Astrocyte (in vitro differentiated cells and primary cell): ENCODE measurements at regions not wholly inside any gene's neighbourhood (a gene's known extent, or its start where the extent isn't known, plus 50 kb on each side); places are given as distances from the start of the nearest gene placed in this dataset.
"Not testable (repeated sequence)": the region's sequence is repeated elsewhere in the genome, so short reads cannot be mapped to it uniquely, and the experiment has no call there.

Source experiments
- DNase-seq: peaks from one replicate; pipeline ENCODE4 v3.0.0-alpha.2; 2010; ENCODE audit warnings: low read depth
- FAIRE-seq: peaks from 2 replicates; lab custom pipeline; 2011; peaks lifted over from hg19 to GRCh38; lab: Jason Lieb, UNC
- H2AFZ ChIP-seq: 2 replicates; pipeline ENCODE4 v1.6.0; 2012; ENCODE audit warnings: low read depth, low read length, inconsistent platforms
- H3K27ac ChIP-seq: 2 replicates; pipeline ENCODE4 v1.5.1; 2011; ENCODE audit warnings: low read depth, low read length, inconsistent platforms
- H3K27me3 ChIP-seq: 2 replicates; pipeline ENCODE4 v1.6.0; 2011; ENCODE audit warnings: low read length, inconsistent platforms; ENCODE audit not compliant: insufficient read depth
- H3K36me3 ChIP-seq: 2 replicates; pipeline ENCODE4 v1.5.1; 2011; ENCODE audit warnings: low read length, inconsistent platforms; ENCODE audit not compliant: insufficient read depth
- H3K4me1 ChIP-seq: 2 replicates; pipeline ENCODE4 v1.5.1; 2011; ENCODE audit warnings: low read length, inconsistent platforms; ENCODE audit not compliant: insufficient read depth
- H3K4me2 ChIP-seq: 2 replicates; pipeline ENCODE4 v1.6.0; 2012; ENCODE audit warnings: low read length, inconsistent platforms
- H3K4me3 ChIP-seq: 2 replicates; pipeline ENCODE4 v1.5.1; 2011; ENCODE audit warnings: low read depth, mild to moderate bottlenecking, low read length, inconsistent platforms; ENCODE audit not compliant: insufficient read depth
- H3K79me2 ChIP-seq: 2 replicates; pipeline ENCODE4 v1.6.0; 2012; ENCODE audit warnings: mild to moderate bottlenecking, low read length, inconsistent platforms; ENCODE audit not compliant: insufficient read depth
- H3K9ac ChIP-seq: 2 replicates; pipeline ENCODE4 v1.6.0; 2012; ENCODE audit warnings: mild to moderate bottlenecking, low read length, inconsistent platforms
- H3K9me3 ChIP-seq: 2 replicates; pipeline ENCODE4 v1.5.1; 2012; ENCODE audit warnings: low read depth, mild to moderate bottlenecking, low read length, inconsistent platforms; ENCODE audit not compliant: insufficient read depth
- H4K20me1 ChIP-seq: 2 replicates; pipeline ENCODE4 v1.6.0; 2012; ENCODE audit warnings: low read length, inconsistent platforms; ENCODE audit not compliant: insufficient read depth
- H3K27ac Mint-ChIP-seq: one replicate; pipeline ENCODE4 v1.8.0; 2021; ENCODE audit warnings: mild to moderate bottlenecking, mixed read lengths; ENCODE audit not compliant: unreplicated experiment
- H3K27me3 Mint-ChIP-seq: one replicate; pipeline ENCODE4 v1.8.0; 2021; ENCODE audit warnings: low read depth, mixed read lengths; ENCODE audit not compliant: unreplicated experiment
- H3K36me3 Mint-ChIP-seq: one replicate; pipeline ENCODE4 v1.8.0; 2021; ENCODE audit warnings: low read depth, mixed read lengths; ENCODE audit not compliant: unreplicated experiment
- H3K4me1 Mint-ChIP-seq: one replicate; pipeline ENCODE4 v1.8.0; 2021; ENCODE audit warnings: low read depth, mixed read lengths; ENCODE audit not compliant: unreplicated experiment
- H3K4me3 Mint-ChIP-seq: one replicate; pipeline ENCODE4 v1.8.0; 2021; ENCODE audit warnings: mild to moderate bottlenecking, moderate library complexity, mixed read lengths; ENCODE audit not compliant: unreplicated experiment
- H3K9me3 Mint-ChIP-seq: one replicate; pipeline ENCODE4 v1.8.0; 2021; ENCODE audit warnings: mild to moderate bottlenecking, mixed read lengths; ENCODE audit not compliant: unreplicated experiment
- CTCF ChIP-seq: IDR thresholded peaks from 2 replicates; pipeline ENCODE4 v1.5.1; 2011; ENCODE audit warnings: low read depth, mild to moderate bottlenecking, inconsistent platforms, low read length, moderate library complexity; ENCODE audit not compliant: insufficient read depth
- EZH2 ChIP-seq: IDR thresholded peaks from 2 replicates; pipeline ENCODE4 v1.6.1; 2012; ENCODE audit warnings: mild to moderate bottlenecking, low read length, inconsistent platforms; ENCODE audit not compliant: insufficient read depth

DNA sequence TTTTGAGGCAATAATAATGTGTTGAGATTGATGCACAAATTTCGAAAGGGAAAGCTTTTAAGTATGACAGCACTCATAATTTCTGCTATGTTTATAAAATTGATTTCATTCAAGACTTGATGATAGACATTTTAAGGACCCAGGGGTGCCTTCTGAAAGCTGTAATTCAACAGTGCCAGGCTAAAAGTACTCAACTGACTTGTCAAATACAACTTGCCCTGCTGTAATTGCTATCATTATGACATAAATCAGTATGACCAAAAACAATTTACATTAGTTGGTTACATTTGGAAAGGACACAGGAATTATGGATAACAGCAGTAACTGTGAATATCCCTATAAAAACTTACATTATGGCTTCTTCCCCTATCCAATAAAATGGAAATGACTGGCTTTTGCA, 178.9 kb downstream of the MMUT start:
- Histone ChIP-seq H3K36me3 (no peaks in the 10 kb centered on the region), H3K9me3 (no peaks in the 10 kb centered on the region), H4K20me1 (no peaks in the 10 kb centered on the region), H3K27ac (no peak overlapping the region), H2AFZ (no peak overlapping the region), H3K9ac (no peak overlapping the region), H3K27me3 (no peaks in the 10 kb centered on the region), H3K4me3 (no peak overlapping the region), H3K79me2 (no peaks in the 10 kb centered on the region), H3K4me1 (no peaks in the 10 kb centered on the region), H3K4me2 (no peak overlapping the region)
- TF ChIP-seq EZH2: no peak
- H3K27ac Mint-ChIP-seq: no peak overlapping the region
- peaks cover 4% of the 10 kb centered on the region for H3K9me3 Mint-ChIP-seq
- FAIRE-seq (no peak), DNase-seq (no peak)
- no peaks in the 10 kb centered on the region for H3K36me3 Mint-ChIP-seq
- no peaks in the 10 kb centered on the region for H3K4me1 Mint-ChIP-seq
- H3K27me3 Mint-ChIP-seq: no peaks in the 10 kb centered on the region
- H3K4me3 Mint-ChIP-seq: no peak overlapping the region

- not testable (repeated sequence) for H3K4me2 ChIP-seq, H3K4me3 ChIP-seq, FAIRE-seq, H4K20me1 ChIP-seq, H3K4me3 Mint-ChIP-seq, H3K36me3 Mint-ChIP-seq, H2AFZ ChIP-seq, H3K4me1 Mint-ChIP-seq, H3K27me3 Mint-ChIP-seq, DNase-seq, H3K9ac ChIP-seq, H3K9me3 ChIP-seq, H3K27ac Mint-ChIP-seq, H3K9me3 Mint-ChIP-seq, H3K79me2 ChIP-seq, H3K27me3 ChIP-seq, H3K4me1 ChIP-seq, H3K27ac ChIP-seq, H3K36me3 ChIP-seq
These were observed 188.0 kb downstream of the MMUT start for GRCh38 chr6:49274809-49275769.

- FAIRE-seq (no peak), DNase-seq (peak; percentile 7)
- TF ChIP-seq CTCF (no peak), EZH2 (no peak)
- no peaks in the 10 kb centered on the region for H3K4me1 Mint-ChIP-seq
- no peaks in the 10 kb centered on the region for H3K36me3 Mint-ChIP-seq
- Histone ChIP-seq H3K9me3 (no peaks in the 10 kb centered on the region), H2AFZ (no peak overlapping the region), H4K20me1 (no peaks in the 10 kb centered on the region), H3K4me1 (no peaks in the 10 kb centered on the region), H3K4me3 (no peak overlapping the region), H3K36me3 (no peaks in the 10 kb centered on the region), H3K27me3 (no peaks in the 10 kb centered on the region), H3K9ac (no peak overlapping the region), H3K79me2 (no peaks in the 10 kb centered on the region), H3K4me2 (no peak overlapping the region), H3K27ac (no peak overlapping the region)
- H3K9me3 Mint-ChIP-seq: no peaks in the 10 kb centered on the region
- H3K4me3 Mint-ChIP-seq: no peak overlapping the region
- no peak overlapping the region for H3K27ac Mint-ChIP-seq
- no peaks in the 10 kb centered on the region for H3K27me3 Mint-ChIP-seq
These were observed 193.9 kb downstream of the MMUT start for GRCh38 chr6:49269190-49269589.
